HG03442 (cell line): ENCODE measurements at regions not wholly inside any gene's neighbourhood (a gene's known extent, or its start where the extent isn't known, plus 50 kb on each side); places are given as distances from the start of the nearest gene placed in this dataset.
"Not testable (repeated sequence)": the region's sequence is repeated elsewhere in the genome, so short reads cannot be mapped to it uniquely, and the experiment has no call there.

Experiments
- ATAC-seq: cut with Tn5 transposase; IDR thresholded peaks from one replicate; pipeline ENCODE4 v1.9.1; 2021; ENCODE audit warnings: mild to moderate bottlenecking, moderate library complexity; ENCODE audit not compliant: unreplicated experiment

DNA sequence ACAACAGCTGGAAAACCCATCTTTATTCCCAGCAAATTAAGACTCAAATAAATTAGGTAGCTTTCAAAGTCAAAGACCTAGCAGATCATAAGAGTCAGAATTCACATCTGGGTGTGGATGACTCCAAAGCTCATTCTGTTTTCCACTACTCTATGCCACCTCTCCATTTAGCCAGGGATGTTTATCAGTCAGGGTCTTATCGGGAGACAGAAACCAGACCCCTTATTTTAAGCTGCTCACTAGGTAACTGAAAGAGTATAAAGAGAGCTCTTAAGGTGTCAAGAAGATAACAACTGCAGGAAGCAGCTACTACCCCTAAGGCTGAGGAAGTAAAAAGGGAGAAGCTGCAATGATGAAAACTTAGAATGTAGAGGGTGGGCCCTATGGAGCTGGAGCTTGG lies 333.7 kb upstream of the KLF3 start:
- no peak for ATAC-seq

DNA sequence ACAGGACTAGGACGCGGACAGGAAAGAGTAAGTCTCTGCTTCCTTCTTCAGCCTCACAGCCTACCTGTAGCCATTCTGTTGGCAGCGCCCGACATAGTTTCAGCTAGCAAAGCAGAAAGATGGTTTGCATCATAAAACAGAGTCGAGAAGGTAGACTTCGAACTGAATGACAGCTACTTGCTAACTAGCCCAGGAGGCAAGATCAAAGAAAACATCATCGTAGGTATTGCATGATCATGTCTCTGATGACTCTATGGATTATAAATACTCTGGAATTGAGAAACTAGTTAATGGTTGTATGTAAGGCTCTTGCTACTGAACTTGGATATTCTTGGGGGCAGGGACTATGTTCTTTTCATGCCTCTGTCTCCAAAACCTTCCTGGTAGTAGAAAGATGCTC lies 333.1 kb upstream of the KLF3 start:
- no peak for ATAC-seq

GRCh38 chr4:38332699-38333098 lies 331.3 kb upstream of the KLF3 start:
- no peak for ATAC-seq

GRCh38 chr4:38333219-38333618 lies 330.8 kb upstream of the KLF3 start:
- no peak for ATAC-seq

DNA sequence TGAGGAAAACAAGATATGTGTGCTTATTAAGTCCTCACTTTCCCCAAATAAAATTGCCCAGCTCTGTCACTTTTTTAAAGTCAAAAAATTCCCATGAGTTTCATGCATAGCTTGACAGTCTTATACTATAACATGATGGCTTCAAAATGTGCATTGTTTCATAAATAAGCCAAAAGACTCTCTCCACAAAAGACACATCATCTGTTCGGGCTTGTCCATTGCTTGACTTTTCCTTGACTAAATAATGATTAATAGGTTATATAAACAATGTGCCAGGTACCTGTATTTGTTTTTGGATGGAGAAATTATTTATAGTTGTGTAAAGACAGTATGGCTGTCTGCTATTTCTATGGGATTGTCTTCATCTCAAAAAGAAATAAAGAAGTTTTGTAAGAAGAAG lies 329.2 kb upstream of the KLF3 start:
- no peak for ATAC-seq

DNA sequence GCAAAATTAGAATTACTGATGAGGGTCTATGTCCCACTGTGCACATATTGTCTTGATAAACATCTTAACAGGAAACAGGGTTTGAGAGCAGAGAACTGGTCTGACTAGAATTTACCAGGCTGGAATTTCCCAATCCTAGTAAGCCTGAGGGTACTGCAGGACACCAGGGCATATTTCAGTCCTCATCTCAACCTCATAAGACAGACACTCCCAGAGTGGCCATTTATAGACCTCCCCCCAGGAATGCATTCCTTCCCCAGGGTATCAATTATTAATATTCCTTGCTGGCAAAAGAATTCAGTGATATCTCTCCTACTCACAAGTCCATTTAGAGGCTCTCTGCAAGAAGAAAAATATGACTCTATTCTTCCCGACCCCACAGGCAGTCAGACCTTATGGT lies 325.1 kb upstream of the KLF3 start:
- ATAC-seq = not testable (repeated sequence)

- no peak for ATAC-seq
Measured at GRCh38 chr4:38343608-38344007, 320.4 kb upstream of the KLF3 start.

GRCh38 chr4:38344929-38345328 lies 319.1 kb upstream of the KLF3 start:
- no peak for ATAC-seq

DNA sequence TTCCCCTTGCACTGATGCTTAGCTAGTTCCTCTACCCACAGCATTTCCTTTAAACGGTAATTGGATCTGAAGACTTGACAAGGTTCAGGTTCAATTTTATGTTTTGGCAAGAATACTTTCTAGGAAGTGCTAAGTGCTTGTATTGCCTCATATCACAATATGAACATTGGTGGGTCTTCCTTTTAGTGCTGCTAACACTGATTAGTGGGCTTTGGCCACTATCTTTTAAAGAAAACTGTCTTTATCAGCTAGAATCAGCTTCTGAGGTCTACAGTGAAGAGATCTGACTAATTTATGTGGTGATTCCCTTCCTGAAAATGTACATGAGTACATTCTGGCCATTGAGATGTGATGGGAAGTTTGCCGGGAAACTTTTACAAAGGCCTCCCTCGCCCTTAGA lies 316.7 kb upstream of the KLF3 start:
- no peak for ATAC-seq

DNA sequence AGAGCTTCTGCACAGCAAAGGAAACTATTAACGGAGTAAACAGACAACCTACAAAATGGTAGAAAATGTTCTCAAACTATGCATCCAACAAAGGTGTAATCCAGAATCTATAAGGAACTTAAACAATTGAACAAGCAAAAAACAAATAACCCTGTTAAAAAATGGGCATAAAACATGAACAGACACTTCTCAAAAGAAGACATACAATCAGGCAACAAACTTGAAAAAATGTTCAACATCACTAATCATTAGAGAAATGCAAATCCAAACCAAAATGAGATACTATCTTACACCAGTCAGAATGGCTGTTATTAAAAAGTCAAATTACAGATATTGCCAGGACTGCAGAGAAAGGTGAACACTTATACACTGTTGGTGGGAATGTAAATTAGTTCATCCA lies 309.6 kb upstream of the KLF3 start:
- ATAC-seq = no peak

- ATAC-seq = no peak
Measured at GRCh38 chr4:38354872-38355271, 309.1 kb upstream of the KLF3 start.

DNA sequence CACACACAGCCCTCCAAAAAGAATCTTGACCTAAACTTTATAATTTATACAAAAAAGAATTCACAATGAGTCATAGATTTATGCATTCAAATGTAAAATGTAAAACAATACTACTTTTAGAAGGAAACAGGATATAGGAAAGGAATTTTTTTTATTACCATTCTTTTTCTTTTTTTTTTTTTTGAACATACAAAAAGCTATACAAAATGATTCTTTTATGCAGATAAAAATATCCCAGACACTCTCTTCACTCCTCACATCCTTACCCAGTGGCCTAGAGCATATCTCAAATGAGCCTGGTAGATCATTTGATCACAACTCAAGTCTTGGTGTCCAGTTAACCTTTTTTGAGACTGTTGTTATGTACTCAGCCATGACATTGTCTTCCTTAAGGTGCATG lies 307.3 kb upstream of the KLF3 start:
- no peak for ATAC-seq

DNA sequence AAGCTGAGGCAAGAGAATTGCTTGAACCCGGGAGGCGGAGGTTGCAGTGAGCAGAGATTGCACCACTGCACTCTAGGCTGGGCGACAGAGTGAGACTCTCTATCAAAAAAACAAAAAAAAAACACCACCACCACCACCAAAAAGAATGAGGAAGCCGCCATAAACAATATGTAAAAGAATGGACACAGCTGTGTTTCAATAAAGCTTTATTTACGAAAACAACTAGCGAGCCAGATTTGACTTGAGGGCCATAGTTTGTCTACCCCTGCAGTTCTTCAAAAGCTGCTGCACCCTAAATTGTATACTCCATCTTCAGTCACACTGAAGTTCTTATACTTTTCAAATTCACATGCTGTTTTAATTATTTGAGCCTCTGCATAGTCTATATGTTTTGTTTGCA lies 306.5 kb upstream of the KLF3 start:
- ATAC-seq = no peak

DNA sequence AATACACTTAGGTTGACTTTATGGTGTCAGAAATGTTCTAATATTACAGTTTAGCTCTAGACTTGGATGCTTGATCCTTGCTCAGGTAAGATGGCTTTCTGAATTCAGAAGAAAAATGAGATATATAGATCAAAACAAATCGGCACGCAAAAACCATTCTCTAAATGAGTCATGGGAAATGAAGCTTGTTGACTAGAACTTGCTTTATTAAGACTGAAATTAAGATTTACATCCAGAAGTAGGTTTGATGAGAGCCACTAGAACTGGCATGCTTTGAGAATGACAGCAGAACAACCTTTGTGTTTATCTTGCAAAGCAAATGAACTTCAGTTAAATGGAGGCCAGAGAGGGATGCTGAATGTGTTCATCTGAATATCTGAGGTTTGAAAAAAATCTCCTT lies 304.9 kb upstream of the KLF3 start:
- no peak for ATAC-seq

DNA sequence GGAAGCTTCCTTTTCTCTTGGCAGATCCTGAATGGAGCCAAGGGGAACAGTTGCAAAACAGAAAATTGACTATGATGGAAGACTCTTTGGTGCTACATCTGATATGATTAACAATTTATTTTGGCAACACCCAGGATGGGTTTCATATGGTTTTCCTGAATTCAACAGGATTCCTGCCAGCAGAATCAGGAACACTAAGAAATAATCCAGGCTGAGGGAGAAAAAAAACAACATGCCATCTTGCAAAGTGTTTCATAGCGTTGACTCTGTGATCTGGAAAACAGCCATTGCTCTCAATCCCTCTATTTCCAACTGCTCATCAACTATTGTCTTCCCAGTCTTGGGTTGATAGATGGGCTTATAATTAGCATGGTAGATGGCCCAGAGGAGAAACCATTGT lies 303.8 kb upstream of the KLF3 start:
- no peak for ATAC-seq

- ATAC-seq = no peak
Measured at GRCh38 chr4:38364383-38364963, 299.5 kb upstream of the KLF3 start.

DNA sequence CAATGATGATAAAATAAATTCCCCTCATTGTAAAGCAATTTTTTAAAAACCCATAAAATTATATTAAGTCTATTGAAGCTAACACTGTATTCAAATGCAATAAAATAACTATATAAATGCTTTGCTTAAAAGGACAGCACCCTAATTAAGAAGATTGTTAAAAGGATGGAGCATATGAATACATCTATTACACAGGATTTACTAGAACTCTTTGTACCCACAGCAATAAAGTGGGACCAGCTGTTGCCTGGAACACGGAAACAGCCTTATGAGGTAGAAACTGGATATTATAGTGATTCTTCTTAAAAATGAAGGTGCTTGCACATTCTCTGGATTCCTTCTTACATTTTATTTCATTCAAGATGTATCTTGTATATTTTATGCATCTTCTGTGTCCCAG lies 298.7 kb upstream of the KLF3 start:
- no peak for ATAC-seq

- no peak for ATAC-seq
Measured at GRCh38 chr4:38365748-38366310, 298.2 kb upstream of the KLF3 start.

DNA sequence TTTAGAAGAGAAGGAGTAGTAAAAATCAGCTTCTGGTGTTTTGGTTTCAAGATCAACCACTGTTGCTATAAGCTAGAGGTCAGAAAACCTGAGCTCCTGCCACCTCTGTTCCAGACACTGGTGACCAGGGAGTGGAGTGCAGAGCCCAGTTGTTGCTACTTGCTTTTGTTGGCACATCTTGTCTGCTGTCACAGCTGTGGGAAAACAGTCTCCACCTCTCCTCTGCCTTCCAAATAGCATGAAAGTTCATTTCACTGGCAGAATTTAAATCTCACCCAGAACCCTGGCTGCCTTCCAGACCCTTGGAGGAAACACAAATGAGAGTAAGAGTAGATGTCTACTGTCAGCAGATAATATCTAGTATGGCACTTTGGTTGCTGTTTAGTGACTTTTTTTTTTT lies 297.5 kb upstream of the KLF3 start:
- ATAC-seq = no peak

GRCh38 chr4:38366997-38367396 lies 297.0 kb upstream of the KLF3 start:
- ATAC-seq = no peak

- no peak for ATAC-seq
Measured at GRCh38 chr4:38367642-38368174, 296.3 kb upstream of the KLF3 start.

- ATAC-seq = no peak
Measured at GRCh38 chr4:38368613-38369012, 295.4 kb upstream of the KLF3 start.

DNA sequence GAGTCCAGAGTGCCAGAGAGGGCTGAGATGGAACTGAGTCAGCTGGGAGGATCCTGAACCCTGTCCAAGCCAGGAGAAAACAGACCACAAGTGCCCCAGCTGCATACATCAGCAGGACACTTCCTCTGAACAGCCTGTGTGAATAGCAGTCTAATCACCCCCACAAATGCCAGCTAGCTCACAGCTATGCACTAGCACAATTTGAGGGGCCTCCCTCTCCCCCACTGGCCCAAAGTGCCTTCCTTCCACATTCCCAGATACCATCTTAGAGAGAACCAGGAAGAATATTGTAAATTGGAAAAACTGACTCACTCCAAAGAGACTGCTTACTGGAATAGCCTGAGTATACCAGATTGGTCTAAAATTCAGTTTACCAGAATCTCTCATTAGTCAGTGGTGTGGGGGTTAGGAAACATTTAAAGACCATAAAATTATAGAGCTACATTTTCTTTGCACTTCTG lies 292.6 kb upstream of the KLF3 start:
- ATAC-seq = no peak
